Smooth muscle cell (in vitro differentiated cells): ENCODE measurements at regions not wholly inside any gene's neighbourhood (a gene's known extent, or its start where the extent isn't known, plus 50 kb on each side); places are given as distances from the start of the nearest gene placed in this dataset.

ENCODE experiments used
- DNase-seq: peaks from one replicate; lab custom pipeline; 2025; ENCODE audit not compliant: unreplicated experiment; lab: John Stamatoyannopoulos, UW
- H2AFZ ChIP-seq: fragments of 200-600 bp; sonication (generic); 2 replicates; pipeline ENCODE4 v1.6.0; 2016; ENCODE audit warnings: antibody characterized with exemption, low read depth, mild to moderate bottlenecking
- H3F3A ChIP-seq: fragments of 200-600 bp; sonication (generic); 2 replicates; pipeline ENCODE4 v1.6.0; 2017; ENCODE audit warnings: antibody characterized with exemption, low read depth
- H3K27ac ChIP-seq: fragments of 200-600 bp; sonication (generic); 2 replicates; pipeline ENCODE4 v1.5.1; 2016; ENCODE audit warnings: low read depth, mild to moderate bottlenecking
- H3K27me3 ChIP-seq: fragments of 200-600 bp; sonication (generic); 2 replicates; pipeline ENCODE4 v1.6.1; 2016; ENCODE audit warnings: low read depth, mild to moderate bottlenecking
- H3K36me3 ChIP-seq: fragments of 200-600 bp; sonication (generic); 2 replicates; pipeline ENCODE4 v1.5.1; 2016; ENCODE audit warnings: low read depth
- H3K4me1 ChIP-seq: fragments of 200-600 bp; sonication (generic); 2 replicates; pipeline ENCODE4 v1.5.1; 2016; ENCODE audit warnings: low read depth
- H3K4me2 ChIP-seq: fragments of 200-600 bp; sonication (generic); 2 replicates; pipeline ENCODE4 v1.6.0; 2016; ENCODE audit warnings: mild to moderate bottlenecking
- H3K4me3 ChIP-seq: fragments of 200-600 bp; sonication (generic); 2 replicates; pipeline ENCODE4 v1.5.1; 2016; ENCODE audit warnings: mild to moderate bottlenecking
- H3K79me2 ChIP-seq: fragments of 200-600 bp; sonication (generic); 2 replicates; pipeline ENCODE4 v1.6.0; 2016; ENCODE audit warnings: low read depth, mild to moderate bottlenecking
- H3K9ac ChIP-seq: fragments of 200-600 bp; sonication (generic); 2 replicates; pipeline ENCODE4 v1.6.0; 2016; ENCODE audit warnings: low read depth
- H3K9me3 ChIP-seq: fragments of 200-600 bp; sonication (generic); replicated peaks from 2 replicates; pipeline ENCODE4 v1.5.1; 2016; ENCODE audit warnings: low read depth
- H4K20me1 ChIP-seq: fragments of 200-600 bp; sonication (generic); 2 replicates; pipeline ENCODE4 v1.6.0; 2016; ENCODE audit warnings: low read depth
- CTCF ChIP-seq: fragments of 200-600 bp; sonication (generic); IDR thresholded peaks from 2 replicates; pipeline ENCODE4 v1.5.1; 2017; ENCODE audit warnings: borderline replicate concordance, mild to moderate bottlenecking, antibody characterized with exemption; ENCODE audit not compliant: insufficient read depth, poor library complexity, severe bottlenecking
- WGBS: methylation state at CpG from one replicate; pipeline ENCODE4 v1.1.7; 2016; ENCODE audit warnings: low lambda C conversion rate; 5-methylcytosine and 5-hydroxymethylcytosine counted together

DNA sequence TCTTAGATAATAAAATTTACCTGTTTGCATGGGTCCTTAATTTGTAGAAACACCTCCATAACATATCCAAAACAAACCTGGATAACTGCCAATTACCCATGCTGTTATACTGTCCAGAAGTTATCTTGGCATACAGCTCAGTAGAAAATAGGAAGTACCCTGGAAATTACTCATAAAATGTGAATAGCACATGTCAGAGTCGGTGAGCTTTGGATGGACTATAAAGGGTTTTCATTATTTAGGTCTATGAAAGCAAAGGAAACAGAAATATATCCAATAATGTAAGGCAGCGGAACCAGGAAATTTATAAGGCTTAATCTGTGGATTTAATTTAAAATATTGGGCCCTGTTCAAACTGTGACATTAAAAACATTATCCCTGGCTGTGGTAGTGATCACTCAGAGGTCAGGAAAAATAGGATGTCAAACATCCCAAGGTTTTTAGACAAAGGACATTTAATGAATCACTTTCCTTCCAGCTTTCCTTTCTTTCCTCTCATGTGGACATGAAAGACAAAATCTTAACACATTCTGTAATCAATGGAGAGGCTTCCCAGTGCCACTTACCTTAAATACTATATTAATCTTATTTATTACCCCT, 459.0 kb upstream of the DPH6 start:
- Histone ChIP-seq H3K27me3 (peaks cover 35% of the 10 kb centered on the region), H2AFZ (peak overlapping the region; percentile 20), H3K4me2 (no peak overlapping the region), H3K27ac (no peak overlapping the region), H3K4me3 (no peak overlapping the region), H3K79me2 (no peaks in the 10 kb centered on the region), H3F3A (no peaks in the 10 kb centered on the region), H3K9me3 (peaks cover 8% of the 10 kb centered on the region), H3K4me1 (no peaks in the 10 kb centered on the region), H4K20me1 (no peaks in the 10 kb centered on the region), H3K9ac (no peak overlapping the region), H3K36me3 (no peaks in the 10 kb centered on the region)
- 96% methylated on average over 2 of the region's 2 CpGs for WGBS
- no peak for DNase-seq
- TF ChIP-seq CTCF, result no peak

GRCh38 chr15:36005542-36005941, 459.6 kb upstream of the DPH6 start:
- Histone ChIP-seq H3F3A (no peaks in the 10 kb centered on the region), H4K20me1 (no peaks in the 10 kb centered on the region), H3K27ac (no peak overlapping the region), H3K27me3 (peaks cover 30% of the 10 kb centered on the region), H3K36me3 (no peaks in the 10 kb centered on the region), H3K79me2 (no peaks in the 10 kb centered on the region), H3K4me3 (no peak overlapping the region), H3K4me2 (no peak overlapping the region), H3K9me3 (peaks cover 8% of the 10 kb centered on the region), H3K4me1 (no peaks in the 10 kb centered on the region), H2AFZ (peak overlapping the region; percentile 20), H3K9ac (no peak overlapping the region)
- 58% methylated on average over 2 of the region's 2 CpGs for WGBS
- TF ChIP-seq CTCF, result no peak
- DNase-seq, result no peak

DNA sequence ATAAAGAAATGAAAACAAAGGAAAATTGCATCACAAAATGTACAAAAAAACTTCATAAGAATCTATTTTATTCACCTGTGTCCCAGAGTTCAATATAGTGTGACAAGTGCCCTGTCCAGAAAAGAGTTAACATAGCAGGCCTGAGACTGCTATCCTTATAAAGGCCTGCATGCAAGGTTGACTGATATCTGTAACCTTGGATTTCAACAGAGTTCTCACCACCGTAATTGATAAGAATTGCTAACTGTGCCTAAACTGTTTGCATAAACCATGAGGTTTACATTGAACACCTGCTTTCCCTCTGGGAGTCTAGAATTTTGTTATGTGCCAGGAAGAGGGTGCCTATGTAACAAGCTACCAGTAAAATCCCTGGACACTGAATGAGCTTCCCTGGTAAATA, 461.7 kb upstream of the DPH6 start:
- H3K4me2 ChIP-seq, result no peak overlapping the region
- H3K79me2 ChIP-seq, result no peaks in the 10 kb centered on the region
- H3K27me3 ChIP-seq, result peaks cover 11% of the 10 kb centered on the region
- DNase-seq, result no peak
- no peaks in the 10 kb centered on the region for H4K20me1 ChIP-seq
- 89% methylated on average over 1 of the region's 1 CpG for WGBS
- no peak overlapping the region for H3K27ac ChIP-seq
- H3K4me3 ChIP-seq, result no peak overlapping the region
- no peaks in the 10 kb centered on the region for H3F3A ChIP-seq
- H3K36me3 ChIP-seq, result no peaks in the 10 kb centered on the region
- TF ChIP-seq CTCF, result no peak
- H2AFZ ChIP-seq, result no peak overlapping the region
- peaks cover 8% of the 10 kb centered on the region for H3K9me3 ChIP-seq
- no peak overlapping the region for H3K9ac ChIP-seq
- H3K4me1 ChIP-seq, result no peaks in the 10 kb centered on the region

GRCh38 chr15:36008719-36009118, 462.8 kb upstream of the DPH6 start:
- no peak for TF ChIP-seq CTCF
- Histone ChIP-seq H3K27me3 (peaks cover under 1% of the 10 kb centered on the region), H2AFZ (no peak overlapping the region), H3K4me1 (no peaks in the 10 kb centered on the region), H3F3A (no peaks in the 10 kb centered on the region), H3K9me3 (peaks cover 8% of the 10 kb centered on the region), H3K4me3 (no peak overlapping the region), H3K4me2 (no peak overlapping the region), H3K9ac (no peak overlapping the region), H3K79me2 (no peaks in the 10 kb centered on the region), H4K20me1 (no peaks in the 10 kb centered on the region), H3K36me3 (no peaks in the 10 kb centered on the region), H3K27ac (no peak overlapping the region)
- DNase-seq, result no peak
